GM21515 (cell line): ENCODE measurements at regions not wholly inside any gene's neighbourhood (a gene's known extent, or its start where the extent isn't known, plus 50 kb on each side); places are given as distances from the start of the nearest gene placed in this dataset.

ENCODE experiments used
- ATAC-seq: cut with Tn5 transposase; IDR thresholded peaks from one replicate; pipeline ENCODE4 v1.9.1; 2021; ENCODE audit not compliant: unreplicated experiment

DNA sequence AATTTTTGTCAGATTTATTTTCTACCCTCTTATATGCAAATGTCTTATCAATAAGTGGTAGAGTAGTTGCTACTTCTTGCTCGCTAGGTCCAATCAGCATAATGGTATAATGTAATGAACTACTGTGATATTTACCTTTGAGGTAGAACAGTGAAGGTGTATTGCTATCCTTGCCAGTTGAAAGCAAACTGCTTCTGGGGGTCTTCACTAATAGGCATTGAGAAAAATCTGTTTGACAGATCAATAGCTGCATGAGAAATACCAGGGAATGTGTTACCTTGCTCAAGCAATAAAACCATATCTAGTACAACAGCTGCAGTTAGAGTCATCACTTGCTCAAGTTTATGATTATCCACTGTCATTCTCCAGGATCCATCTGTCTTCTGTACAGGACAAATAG is 50.1 kb upstream of the EFEMP1 start:
- no peak for ATAC-seq

DNA sequence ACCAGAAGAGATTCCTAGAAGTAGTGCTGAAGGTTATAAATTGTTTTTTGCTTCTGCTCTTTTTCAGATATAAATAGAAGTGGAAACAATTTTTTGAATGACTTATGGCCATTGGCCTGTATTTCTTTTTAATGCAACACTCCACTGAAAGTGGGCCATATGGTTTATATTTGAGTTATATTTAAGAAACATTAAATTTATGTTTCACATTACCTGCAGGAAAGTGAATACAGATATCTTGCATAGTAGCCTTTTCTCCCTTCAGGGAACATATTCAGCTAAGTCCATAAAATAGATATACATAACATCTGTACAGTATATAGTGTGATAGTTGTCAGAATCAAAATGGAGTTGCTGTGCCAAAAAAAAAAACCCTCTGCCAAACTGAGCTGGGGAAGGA is 53.1 kb upstream of the EFEMP1 start:
- no peak for ATAC-seq

DNA sequence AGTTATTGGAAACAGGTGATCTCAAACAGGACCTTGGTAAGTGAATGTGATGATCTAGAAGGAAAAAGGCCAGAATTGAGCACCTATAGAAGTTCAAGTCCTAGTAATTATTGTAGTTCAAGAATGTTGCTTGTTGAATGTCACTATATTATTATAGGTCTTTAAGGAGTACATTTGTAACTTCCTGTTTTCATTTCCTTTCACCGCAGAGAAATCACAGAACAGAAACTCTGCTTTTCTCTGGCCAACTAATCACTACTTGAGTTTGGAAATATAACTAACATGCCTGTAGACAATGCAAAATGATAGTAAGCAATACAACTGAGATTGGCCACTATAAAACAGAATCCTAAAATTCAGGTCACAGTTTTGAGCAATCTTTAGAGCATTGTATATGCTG is 61.8 kb upstream of the EFEMP1 start:
- ATAC-seq: peak; percentile 91

DNA sequence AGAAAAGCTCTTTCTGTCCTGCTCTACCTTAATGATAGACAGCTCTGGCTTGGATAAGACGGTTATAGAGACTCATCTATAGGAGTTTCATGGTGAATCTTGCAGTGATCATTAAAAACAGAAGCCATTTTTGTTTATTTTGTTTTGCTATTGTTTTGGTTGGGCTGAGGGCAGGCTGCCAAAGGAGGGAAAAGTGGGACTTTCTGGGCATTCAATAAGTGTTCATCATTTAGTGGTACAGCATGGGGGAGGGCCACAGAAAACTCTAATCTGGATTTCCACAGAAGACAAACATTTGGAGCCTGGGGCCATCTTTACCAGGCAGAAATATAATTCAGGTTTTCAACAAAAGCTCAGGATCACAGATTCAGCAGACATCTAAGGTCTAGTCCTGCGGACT is 62.4 kb upstream of the EFEMP1 start:
- ATAC-seq: no peak

DNA sequence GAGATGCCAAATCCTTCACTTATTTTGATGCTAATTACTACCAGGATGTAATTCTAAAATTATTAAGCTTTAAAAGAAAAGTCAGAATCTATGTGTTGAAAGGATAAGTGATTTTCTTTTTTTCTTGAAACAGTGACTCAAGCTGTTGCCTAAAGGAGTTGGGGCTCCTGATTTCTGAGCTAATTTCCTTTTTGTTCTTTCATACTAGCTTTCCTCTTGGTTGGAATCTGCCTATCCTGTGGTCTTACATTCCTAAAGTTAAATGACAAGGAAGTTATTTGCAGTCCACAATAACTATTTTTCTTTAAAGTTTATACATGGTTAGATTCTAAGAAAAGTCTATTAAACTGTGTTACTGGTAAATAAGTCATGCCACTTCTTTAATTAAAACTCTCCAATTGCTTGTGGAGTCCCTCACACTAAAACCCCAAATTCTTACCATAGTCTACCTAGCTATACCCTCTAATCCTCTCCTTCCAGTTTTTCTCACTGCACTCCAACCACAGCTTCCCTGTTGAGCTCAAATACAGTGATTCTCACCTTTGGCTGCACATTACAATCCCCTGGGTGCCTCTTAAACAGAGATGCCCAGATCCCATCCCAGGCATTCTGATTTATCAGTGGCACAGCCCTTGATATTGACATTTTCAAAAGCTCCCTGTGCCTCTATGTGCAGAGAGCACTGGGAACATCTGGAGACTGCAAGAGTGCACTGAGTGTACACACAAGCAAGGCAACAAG is 63.3 kb upstream of the EFEMP1 start:
- ATAC-seq: no peak

DNA sequence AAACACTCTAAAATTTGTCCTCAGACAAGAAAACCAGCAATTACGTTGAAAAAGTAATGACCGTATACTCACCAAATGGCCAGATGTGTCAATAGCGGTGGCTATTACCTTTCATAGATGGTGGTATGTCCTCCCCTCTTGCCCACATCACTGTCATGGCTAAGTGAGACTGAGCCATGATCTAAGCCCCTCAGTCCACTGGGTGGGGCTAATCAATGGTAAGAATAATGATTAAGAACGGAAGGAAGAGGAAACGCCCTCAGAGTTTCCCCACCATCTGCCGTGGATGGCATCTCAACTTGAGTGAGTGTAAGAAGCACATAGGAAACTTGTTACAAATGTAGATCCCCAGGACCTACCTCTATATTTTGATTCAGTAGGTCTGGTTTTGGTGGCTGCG is 65.8 kb upstream of the EFEMP1 start:
- ATAC-seq: no peak

DNA sequence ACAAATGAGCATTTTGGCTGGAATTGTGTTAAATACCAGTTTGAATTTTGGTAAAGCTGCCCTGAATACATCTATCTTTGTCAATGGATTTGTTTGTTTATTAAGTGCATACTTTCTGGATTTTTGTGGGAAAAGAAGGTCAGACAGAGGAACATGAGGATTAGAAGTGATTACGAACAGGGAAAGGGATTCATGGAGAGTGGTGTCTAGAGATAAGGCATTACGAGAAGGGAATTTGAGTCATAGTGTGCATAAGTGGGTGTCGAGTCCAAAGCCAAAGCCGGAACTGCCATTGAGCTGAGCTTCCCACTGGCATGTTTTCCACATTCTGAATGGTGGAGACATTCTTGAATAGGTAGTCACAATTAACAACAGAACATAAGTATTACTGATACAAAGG is 68.9 kb upstream of the EFEMP1 start:
- no peak for ATAC-seq

DNA sequence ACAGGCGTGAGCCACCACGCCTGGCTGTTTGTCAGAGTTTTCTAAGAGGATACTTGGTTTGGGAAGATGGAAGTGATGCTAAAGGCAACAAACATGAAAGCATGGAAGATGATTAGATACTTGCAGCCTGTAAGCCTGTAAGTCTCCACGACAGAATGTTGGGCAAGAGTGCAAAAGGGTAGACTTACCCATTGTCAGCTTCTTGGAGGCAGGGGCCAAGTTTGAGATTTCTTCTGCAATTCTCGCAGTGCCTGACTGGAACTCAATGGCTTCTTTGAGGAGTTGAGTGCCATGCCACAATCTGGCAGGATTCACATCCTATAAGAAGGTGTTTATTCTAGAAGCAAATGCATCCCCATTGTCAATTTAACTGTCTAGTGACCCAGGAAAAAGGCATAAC is 70.1 kb upstream of the EFEMP1 start:
- no peak for ATAC-seq

DNA sequence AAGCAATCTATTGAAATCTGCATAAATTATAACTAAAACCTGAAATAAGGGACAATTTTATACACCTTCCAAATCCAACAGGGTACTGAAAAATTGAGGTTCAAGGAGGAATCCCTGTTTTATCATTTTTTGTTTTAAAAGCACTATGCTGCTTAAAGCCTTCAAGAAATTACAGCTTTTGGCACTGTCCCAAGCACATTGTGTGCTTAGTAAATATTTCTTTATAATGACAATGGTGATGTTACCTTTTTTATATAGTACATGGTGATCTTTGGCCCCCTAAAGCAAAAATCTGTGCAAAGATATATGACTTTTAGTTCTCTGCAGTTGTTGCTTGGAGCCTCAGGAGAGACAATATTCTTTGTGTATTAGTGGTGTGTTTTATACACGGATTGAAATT is 71.6 kb upstream of the EFEMP1 start:
- no peak for ATAC-seq

DNA sequence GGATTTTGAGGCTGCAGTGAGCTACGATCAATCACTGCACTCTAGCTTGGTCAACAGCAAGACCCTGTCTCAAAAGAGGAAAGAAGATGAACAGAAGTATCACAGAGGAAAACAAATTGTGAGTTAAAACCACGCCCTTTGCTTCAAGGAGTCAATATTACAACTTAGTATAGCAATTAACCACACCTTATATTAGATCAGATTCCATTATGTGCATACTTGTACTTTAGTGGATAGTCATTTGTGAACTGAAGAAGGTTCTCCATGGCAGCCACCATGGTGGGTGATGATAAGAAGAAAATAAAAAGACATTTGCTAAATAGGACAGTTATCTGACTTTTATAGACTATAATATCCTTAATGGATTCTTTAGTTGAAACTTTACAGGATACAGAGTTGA is 72.3 kb upstream of the EFEMP1 start:
- no peak for ATAC-seq

DNA sequence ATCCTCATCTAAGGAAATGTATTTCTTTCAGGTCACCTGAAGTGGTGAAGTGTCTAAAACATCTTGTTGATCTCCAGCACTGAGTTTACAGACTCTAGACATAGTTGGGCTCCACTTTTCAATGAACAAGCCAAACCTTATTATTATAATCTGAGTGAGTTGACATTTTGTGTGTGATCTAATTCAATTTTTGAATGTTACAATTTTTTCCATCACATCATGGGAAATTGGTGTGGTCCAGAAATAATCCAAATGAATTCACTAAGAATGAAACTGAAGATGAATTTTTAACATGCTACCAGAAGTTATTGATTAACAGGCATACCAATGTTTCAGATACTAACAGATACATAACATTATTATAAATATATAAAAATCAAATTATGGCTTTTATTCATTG is 75.6 kb upstream of the EFEMP1 start:
- no peak for ATAC-seq

DNA sequence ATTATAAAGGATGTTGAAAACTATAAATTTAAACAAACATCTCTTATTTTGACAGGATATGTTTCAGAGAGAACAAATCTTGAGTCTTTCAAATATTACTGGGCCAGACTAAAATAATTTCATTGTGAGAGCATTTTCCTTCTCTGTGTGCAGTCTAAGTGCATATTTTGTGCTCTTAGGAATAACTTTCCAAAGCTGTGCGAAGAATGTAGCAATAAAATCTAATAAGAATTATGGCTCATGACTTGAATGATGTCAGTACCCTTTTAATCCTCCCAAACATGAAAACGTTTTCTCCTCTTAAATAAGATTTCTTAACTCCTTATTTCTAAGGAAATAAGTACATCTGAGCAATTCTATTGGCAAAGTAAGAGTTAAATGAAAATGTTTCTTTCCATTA is 76.2 kb upstream of the EFEMP1 start:
- ATAC-seq: no peak

DNA sequence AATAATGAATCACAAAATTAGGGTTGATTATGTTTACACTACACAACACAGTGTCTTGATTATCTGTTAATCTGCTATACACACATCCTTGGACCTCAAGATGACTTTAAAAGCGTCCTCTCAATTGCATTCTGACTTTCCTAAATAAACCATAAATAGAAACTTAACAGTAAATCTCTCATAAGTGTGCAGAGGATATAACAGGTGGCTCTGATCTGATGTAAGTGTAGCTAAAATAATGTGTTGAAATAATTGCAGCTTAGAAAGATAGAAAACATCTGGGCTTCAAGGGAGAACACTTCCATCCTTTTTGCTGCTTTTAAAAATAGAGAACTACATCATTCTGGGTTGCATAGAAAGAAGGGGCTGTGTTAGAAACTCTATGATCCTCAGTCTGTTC is 78.4 kb upstream of the EFEMP1 start:
- no peak for ATAC-seq

DNA sequence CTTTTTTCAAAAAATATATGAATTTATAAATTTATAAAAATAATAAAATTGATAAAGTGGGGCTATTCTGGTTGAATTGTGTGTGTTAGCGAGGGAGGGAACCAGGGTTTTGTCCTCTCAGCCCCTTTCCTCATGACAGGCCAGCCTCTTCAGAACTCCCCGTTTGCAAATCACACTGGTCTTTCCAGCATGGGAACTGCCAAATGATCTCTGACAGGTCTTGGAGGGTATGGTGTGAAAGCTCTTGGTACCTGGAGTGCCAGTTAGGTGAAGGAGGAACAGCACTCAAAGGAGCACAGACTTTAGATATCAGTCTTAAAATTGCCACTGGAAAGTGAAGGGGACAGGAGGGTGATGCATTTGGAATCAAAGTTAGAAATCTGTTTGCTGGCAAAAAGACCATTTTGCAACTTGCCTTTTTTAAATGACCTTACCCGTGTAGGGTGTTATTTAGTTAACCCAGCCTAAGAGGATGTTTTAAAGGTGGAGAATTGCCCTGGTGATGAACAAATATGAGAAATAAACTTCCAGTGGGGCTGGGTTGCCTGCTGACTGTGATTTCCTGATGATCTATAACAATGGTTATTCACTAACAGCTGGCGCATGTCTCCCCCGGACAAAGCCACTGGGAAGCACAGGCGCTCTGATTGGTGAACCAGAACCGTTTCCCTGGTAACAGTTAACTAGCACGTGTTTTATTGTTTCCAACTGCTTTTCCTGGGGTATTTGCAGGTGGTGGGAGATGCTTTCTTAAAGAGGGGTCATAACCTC is 85.3 kb upstream of the EFEMP1 start:
- ATAC-seq: no peak

DNA sequence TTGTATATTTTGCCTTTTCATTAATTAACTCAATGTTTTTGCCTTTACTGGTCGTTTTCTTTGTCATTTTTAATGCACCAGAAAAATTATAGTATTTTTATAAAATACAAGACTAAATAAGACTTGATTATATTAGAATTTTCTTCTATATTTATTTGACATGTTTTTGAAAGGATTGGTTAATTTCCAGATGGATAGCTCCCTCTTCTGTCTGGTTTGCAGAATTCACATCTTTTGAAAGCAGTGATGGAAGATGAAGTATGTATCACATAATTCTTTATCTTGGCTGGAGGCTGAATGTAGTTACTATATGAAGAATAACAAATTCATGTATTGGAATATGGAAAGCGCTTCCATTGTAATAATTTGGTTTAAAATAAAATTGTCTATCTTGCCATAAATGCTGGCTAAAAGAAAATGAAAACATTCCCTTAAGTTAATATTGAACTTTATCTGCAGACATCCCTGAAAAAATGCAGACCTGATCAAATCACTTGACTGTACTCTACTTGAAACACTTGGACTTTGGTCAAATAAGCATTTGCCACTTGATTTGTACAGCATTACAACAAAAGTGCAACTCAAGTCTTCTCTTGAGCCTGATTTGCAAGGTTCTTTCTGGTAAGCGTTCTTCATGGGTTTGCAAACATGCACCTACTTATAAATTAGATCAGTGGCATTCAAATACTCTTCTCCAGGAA is 86.3 kb upstream of the EFEMP1 start:
- no peak for ATAC-seq

DNA sequence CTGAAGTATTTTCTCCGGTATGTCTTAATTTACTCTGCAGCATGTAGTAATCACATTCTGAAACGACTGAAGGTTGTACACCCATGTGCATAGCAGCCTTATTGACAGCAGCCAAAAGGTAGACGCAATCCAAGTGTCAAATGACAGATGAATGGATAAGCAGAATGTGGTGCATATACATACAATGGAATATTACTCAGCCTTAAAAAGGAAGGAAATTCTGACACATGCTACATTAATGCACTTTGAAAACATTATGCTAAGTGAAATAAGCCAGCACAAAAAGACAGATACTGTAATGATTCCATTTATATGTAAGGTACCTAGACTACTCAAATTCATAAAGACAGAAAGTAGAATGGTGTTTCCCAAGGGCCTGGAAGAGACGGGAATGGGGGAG is 88.0 kb upstream of the EFEMP1 start:
- ATAC-seq: no peak

DNA sequence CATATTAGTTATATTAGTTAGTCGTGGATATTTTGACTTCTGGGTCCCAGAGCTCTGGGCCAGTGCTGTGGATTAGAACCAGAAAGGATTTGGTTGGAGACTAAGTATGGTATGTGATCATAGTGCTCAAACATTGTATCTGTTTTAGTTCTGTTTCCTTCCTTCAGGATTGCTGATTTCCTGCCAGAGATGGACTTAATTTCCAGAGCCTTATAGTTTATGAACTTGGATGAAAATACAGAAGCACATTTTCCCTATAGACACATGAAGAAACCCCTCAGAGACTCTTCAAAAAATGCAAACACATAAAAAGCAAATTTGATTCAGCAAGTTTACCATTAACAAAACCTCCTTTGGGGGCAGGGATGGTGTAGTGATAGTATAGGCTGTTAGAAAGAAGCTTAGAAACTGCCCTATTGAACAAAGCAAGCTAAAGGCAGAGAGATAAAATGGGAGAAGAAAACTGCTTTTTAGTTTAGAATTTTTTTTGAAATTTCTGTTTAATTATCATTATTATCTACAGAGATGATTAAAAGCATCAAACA is 88.7 kb upstream of the EFEMP1 start:
- no peak for ATAC-seq

DNA sequence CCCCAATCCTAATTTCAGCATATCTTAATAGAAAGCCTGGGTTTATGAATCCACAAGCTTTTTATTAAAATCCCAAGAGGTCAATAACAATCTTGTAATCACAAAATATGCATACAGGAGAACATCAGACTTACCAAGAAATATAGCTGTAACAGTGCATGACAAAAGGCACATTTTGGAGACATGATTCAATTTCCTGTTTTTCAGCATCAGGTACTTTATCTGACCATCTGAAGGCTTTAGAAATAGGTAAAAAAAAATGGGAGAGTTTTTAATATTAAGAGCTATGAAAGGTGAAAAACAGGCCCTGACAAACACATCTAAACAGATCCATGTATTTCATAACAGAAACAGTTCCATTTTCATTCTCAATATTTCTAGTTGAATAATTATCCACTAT is 89.9 kb upstream of the EFEMP1 start:
- ATAC-seq: no peak

DNA sequence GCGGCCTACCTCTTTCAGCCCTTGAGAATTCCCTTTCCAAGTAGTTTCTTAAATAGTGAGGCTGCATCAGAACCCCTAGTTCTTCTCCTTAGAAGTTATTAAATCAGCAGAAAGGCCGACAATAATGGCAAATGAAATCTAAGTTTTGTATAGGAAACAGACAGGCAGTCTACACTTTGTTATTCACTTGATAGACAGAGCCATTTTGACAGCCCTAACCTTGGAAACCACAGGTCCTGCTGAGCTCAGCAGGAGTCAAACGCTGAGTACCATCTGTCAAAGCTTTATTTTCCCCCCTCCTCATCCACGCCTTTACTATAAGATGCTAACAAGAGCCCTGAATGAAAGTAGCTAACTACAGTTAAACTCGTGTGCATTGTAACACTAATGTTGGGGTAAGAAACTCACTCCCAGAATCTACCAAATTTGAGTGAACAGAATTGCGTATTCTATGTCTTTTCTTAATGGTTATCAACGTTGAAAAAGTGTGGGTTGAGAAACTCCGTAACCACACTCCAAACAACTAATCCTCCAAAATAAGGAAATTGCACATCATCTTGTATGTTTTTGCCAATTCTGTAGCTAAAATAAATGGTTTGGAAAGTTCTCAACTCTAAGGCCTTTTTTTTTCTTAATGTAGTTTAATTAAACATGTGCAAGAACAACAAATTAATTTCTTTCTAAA is 90.6 kb upstream of the EFEMP1 start:
- no peak for ATAC-seq

DNA sequence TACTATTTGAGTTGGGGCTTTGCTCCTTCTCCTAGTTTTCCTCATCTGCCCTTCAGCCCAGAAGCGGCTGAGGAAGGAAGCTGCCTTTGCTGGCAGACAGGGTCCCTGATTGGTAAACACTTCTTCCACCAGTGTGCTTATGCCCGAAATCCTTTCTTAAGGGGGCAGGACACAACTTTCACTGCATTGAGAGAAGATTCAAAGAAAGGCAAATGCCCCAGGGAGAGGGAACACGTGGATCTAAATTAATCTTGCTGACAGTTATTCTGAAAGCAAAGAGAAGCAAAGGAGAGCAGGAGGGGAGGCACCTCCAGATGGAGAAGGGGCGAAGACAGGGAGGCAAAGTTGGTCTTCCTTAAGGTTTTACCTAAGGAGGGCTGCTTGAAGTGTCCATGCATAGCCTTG is 92.1 kb upstream of the EFEMP1 start:
- no peak for ATAC-seq

DNA sequence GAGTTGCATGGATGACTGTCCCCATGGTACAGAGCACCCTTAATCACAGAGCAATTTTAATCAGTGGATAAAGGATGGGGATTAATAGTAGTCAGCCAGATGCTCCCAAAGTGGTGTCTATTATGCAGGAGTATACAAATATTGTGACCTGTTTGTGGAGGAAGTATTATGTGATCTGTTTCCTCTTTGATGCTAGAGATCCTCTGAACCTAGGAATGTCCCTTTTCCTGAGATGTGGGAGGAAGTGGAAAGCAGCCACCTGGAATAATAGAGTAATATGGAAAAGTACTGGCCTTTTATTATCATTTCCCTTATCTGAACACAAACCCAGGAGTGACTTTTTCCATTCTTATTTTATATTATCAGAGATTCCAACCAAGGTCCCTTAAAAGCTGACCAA is 94.2 kb upstream of the EFEMP1 start:
- no peak for ATAC-seq
